GM21390 (cell line): ENCODE measurements at regions not wholly inside any gene's neighbourhood (a gene's known extent, or its start where the extent isn't known, plus 50 kb on each side); places are given as distances from the start of the nearest gene placed in this dataset.

Source experiments
- ATAC-seq: cut with Tn5 transposase; IDR thresholded peaks from one replicate; pipeline ENCODE4 v1.9.1; 2021; ENCODE audit not compliant: unreplicated experiment

- ATAC-seq = no peak
Measured at GRCh38 chr3:106635826-106636225, 741.4 kb upstream of the CCDC54 start.

DNA sequence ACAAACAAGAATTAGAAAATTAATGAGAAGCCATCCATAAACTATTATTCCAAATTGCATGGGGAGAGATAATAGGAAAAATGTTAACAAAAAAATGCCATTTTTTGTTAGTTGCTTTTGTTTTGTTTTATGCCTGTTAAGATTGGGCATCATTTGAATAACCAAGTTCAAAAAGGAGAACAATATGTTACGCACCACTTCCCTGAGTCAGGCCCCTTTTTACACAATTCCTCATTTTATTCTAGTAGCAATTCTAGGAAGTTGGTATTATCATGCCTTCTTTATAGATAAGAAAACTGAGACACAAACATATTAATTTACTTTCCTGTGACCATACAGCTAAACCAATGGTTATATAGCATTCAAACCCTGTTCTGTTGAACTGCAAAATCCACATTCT, 736.9 kb upstream of the CCDC54 start:
- no peak for ATAC-seq

DNA sequence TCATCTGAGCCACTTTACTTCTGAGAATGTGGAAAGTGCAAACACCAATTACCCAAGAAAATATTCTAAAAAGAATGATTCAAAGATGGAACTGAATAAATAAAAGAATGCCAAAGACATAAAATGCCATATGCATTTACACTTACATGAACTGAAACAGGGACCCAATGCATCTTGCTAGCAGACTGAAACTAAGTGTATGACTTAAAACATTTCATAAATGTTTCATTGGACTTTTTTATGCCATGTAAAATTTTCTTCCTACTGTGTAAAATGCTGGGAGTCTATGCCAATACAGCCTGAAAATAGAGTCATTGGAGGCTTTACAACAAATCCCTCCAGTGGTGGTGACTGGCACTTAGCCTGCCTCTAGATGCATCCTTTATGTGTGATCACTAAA, 735.1 kb upstream of the CCDC54 start:
- no peak for ATAC-seq

DNA sequence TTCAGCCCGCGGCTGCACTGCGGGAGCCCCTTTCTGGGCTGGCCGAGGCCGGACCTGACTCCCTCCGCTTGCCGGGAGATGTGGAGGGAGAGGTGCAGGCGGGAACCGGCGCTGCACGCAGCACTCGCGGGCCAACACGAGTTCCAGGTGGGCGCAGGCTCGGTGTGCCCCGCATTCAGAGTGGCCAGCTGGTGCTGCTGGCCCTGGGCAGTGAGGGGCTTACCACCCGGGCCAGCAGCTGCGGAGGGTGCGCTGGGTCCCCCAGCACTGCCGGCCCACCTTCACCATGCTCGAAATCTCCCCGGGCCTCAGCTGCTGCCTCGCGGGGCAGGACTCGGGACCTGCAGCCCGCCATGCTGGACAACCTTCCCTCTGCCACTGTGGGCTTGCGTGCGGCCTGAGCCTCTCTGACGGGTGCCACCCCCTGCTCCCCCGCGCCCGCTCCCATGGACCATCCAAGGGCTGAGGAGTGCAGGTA, 733.5 kb upstream of the CCDC54 start:
- ATAC-seq = no peak

DNA sequence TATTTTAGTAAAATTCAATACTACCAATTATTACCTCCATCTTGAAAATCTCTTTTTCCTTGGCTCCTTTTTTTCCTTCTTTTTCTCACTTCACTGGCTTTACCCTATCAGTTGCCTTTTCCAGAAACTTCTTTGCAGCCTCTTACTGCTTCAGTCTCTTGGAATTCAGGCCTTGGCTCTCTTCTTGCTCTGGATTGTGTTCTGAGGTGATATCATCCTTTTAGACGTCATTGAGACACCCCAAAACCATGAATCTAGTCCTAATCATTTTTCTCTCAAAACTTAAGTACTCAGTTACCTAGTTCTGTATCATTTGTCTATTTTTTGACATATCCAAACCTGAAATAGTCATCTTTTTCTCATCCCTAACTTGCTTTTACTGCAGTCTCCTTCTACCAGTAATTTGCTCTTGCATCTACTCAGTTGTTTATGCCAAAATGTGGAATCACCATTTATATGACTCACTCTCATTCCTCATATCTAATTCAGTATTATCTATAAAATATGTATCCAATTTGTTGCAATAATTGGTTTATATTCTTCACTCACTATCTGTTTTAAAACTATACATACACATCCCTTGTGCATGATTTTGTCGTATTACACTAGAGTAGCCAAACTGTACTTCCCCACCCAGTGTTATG, 703.2 kb upstream of the CCDC54 start:
- ATAC-seq = no peak

- no peak for ATAC-seq
Measured at GRCh38 chr3:106675451-106675850, 701.8 kb upstream of the CCDC54 start.

DNA sequence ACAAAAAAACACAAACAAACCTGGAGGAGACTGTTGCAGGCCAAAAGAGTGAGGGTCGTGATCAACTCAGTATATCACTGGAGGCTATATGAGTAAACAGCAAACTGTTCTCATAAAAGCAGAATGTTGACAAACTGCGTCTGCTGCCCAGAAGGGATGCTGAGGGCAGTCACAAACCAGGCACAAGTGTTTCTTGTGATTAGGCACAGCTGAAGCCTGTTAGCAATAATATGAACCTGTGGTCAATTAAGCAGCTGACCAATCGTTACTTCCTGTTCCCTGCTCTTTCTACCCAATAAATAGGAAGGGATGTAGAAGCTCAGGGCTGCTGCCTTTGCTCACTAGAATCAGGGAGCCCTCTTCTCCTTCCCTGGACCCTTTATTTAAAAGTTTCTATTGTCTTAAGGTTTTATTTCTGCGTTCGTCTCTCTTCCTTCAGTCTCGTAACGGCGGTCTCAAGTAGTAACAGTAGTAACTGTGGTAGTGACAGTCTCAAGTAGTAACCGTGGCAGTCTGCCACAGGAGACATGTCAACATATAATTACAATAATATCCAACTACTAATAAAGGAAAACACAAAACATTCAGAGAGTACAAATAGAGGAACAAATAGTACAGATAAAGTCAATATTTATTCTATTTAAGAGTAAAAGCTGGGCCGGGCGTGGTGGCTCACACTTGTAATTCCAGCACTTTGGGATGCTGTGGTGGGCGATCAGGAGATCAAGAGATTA, 698.4 kb upstream of the CCDC54 start:
- no peak for ATAC-seq

DNA sequence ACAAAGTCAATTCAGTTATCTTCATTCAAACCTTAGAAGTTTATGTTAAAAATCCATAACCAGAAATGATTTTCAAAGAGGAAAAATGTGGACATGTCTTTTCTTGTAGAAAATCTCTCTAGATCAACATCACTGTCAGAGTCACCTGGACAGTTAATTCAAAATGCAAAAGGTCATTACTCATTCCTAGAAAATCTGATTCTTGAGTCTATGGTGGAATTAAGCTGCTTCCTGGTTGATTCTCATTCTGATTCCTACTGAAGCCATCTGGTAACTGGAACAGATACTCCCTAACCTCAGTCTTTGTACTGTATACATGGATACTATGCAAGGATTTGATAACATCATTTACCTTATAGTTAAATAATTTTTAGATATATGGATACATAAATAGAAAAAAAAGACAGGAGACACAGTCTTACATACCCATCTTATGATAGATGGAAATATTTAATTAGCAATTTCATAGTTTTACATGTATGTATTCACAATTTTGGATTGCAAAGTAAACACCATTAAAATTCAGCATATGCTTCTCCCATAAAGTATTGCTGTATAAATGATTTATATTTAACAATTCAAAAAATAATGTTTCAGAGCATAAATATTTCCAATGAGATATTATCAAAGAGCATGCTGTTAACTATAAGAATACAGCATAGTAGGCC, 693.2 kb upstream of the CCDC54 start:
- ATAC-seq = no peak

- ATAC-seq = no peak
Measured at GRCh38 chr3:106685745-106686144, 691.5 kb upstream of the CCDC54 start.

- ATAC-seq = no peak
Measured at GRCh38 chr3:106687905-106688304, 689.3 kb upstream of the CCDC54 start.

DNA sequence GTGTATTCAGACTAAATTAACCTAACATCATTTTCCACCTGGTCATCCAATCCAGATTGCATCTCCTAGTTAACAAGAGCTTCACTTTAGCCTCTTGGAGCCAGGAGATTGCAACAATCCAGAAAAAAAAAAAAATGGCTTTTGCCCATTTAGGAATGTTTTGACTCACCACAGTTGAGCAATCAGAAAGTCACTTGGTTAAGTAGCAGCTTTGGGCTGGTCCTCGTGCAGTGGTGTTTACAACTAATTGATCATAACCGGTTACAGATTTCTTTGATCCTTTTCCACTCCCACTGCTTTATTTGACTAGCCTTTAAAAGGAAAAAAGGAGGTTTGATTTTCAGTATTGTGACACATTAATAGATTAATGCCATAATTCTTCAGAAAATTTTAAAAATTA, 688.8 kb upstream of the CCDC54 start:
- no peak for ATAC-seq

DNA sequence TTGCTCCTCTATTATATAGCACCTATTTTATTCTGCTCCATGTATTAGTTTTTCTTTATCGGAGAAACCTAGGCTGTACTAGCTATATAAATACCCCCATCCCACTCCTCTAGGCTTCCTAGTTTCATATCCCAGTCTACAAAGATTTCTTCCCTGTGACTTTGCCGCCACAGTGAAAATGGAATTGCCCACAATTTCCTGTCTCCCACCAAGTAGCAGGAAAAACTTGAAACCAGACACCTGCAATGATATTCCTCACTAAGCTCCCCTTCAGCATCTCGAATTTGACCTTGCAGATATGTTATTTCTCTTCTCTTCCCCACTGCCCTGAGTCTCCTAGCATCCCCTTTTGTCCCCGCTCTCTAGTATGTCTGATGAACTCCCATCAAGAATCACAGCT, 685.8 kb upstream of the CCDC54 start:
- ATAC-seq = no peak

GRCh38 chr3:106692624-106693023, 684.6 kb upstream of the CCDC54 start:
- ATAC-seq = no peak

DNA sequence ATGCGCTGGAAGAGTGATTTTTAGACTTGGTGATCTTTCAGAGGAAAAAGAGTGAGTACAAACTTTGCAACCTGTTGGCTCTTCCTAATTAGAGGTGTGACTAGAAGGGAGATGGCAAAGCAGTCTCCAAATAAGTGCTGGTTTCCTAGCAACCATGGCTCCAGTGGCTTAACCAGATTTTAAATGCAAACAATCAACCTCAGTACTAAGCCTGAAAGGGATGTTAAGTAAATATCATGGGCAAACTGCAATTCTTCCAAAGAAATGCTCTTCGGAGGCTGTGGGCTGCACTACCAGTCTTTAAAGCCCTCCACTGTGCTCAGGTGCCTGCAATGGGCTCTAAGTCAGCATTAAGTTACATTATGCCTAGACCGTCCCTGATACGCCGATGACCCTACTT, 678.1 kb upstream of the CCDC54 start:
- no peak for ATAC-seq

DNA sequence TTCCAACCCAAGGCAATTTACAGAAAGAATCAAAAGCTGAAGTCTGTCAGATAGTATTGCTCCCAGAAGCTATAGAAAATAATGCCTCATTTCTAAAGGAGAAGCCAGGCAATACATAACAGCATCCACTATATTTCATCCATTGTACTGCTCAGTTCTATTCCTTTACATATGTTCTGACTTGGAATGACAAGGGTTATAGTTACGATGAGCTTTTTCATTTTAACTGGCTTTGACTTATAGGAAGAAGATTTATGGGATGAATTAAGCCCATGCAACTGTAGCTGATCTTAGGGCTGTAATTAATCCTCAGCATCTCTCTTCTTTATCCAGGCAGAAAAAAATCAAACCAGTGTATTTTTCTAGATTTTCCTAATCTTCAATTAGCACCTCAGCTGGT, 676.3 kb upstream of the CCDC54 start:
- no peak for ATAC-seq

DNA sequence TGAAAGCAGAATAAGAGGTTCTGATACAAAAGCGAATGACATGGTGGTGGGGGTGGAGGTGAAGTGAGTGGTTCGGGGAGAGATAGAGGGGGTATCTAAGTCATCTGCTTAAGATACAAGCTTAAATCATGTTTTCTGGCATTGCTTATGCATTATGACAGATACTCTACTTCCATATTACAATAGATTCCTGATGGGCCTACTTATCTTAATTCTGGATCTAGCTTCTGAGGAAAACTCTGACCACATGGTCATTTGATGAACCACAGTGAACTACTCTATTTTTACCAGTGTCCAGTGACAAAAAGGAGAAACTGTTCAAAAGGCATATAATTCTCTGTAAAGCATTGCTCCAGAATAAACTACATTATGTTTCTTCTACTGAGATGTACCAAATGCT, 673.7 kb upstream of the CCDC54 start:
- no peak for ATAC-seq

- ATAC-seq = no peak
Measured at GRCh38 chr3:106707347-106707746, 669.9 kb upstream of the CCDC54 start.

DNA sequence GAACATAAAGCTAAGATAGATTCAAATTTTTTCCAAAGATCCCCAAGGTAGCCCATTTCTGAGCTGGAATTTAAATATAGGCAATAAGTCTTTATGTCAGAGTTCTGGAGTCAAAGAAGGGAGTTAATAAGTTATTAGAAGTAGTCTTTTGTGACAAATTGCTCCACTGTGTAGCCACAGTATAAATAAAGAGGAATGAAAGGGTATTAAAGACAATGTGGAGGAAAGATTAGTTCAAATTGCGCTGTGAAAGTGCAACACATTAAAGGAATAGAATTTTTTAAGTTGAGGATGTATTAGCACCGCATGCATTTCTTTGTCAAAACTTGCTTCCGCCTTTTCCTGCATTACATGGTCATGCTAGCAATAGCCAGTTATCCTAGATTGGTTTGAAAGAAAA, 666.6 kb upstream of the CCDC54 start:
- no peak for ATAC-seq

- no peak for ATAC-seq
Measured at GRCh38 chr3:106711650-106712049, 665.6 kb upstream of the CCDC54 start.

- ATAC-seq = no peak
Measured at GRCh38 chr3:106714400-106714799, 662.8 kb upstream of the CCDC54 start.

DNA sequence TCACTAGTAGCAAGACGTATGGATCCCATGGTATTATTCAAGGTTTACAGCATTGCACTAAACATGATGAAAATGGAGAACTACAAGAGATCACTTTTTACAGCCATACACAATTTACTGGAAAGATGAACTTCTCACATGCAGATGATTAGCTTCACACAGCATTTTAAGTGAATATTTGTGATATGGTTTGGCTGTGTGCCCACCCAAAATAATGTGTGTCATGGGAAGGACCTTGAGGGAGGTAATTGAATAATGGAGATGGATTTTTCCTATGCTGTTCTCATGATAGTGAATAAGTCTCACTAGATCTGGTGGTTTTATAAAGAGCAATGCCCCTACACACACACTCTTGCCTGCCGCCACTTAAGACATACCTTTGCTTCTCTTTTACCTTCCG, 662.0 kb upstream of the CCDC54 start:
- ATAC-seq = no peak

DNA sequence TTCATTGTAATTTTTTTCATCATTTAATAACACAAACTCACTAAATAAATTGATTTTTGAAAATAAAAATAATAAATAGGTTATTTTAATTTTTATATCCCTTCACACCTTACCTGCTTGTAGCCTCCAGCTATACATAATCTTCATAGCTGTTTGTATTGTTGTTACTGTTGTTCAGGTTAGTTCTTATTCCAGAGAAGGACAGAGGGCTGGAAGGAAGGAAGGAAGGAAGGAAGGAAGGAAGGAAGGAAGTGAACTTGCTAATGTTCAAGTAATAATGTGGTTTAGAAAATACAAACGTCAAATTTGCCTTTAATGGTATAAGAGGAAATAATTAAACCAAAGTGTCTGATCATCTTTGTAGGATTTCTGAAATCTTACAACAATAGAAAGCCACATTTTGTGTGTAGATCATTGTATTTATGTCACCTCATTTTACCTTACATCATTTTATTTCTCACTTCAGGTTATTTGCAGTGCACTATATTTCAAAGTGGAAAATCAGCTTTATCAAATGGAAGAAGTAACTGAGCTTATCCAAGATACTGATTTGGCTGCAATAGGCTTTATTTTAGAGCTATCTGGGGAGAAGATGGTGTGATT, 660.0 kb upstream of the CCDC54 start:
- no peak for ATAC-seq
